HCT116 (cell line): ENCODE measurements at regions not wholly inside any gene's neighbourhood (a gene's known extent, or its start where the extent isn't known, plus 50 kb on each side); places are given as distances from the start of the nearest gene placed in this dataset.

ENCODE experiments used
- ATAC-seq: fragments of 200-7000 bp; cut with Tn5 transposase; 2 replicates; pipeline ENCODE4 v1.9.1; 2020; ENCODE audit warnings: mild to moderate bottlenecking, moderate library complexity
- BruUV-seq: library from RNA; stranded (reverse); fragments of 400-500 nt; replicated peaks from 2 replicates; lab custom pipeline; 2021; lab: Mats Ljungman, UMichigan
- CTCF ChIA-PET: fragments of 300-600 bp; sonication (Branson Sonifier 250); formaldehyde crosslinking; loops from one replicate; lab custom pipeline; 2021; ENCODE audit warnings: antibody characterized with exemption; lab: Charles Lee
- POLR2A ChIA-PET: fragments of 300-600, 350-600 bp; sonication (Branson Sonifier 250); formaldehyde crosslinking; loops from one replicate; lab custom pipeline; 2021; ENCODE audit warnings: antibody characterized with exemption; lab: Charles Lee
- RAD21 ChIA-PET, 2 experiments: fragments of 300-600 bp; sonication (Branson Sonifier 250); formaldehyde crosslinking; loops; one replicate each; lab custom pipeline; 2023; ENCODE audit warnings: low total read pairs in 2 of 2; ENCODE audit not compliant: uncharacterized antibody in 2 of 2, unreplicated experiment in 2 of 2, low non-redundant PET in 1 of 2; lab: Charles Lee
- DNase-seq: peaks from one replicate; pipeline ENCODE4 v3.0.0-alpha.2; 2010; ENCODE audit warnings: low read depth, low spot score
- H2AFZ ChIP-seq: fragments of 200-600 bp; shearing (Covaris generic), sonication (generic); 2 replicates; pipeline ENCODE4 v1.6.1; 2017; ENCODE audit warnings: low read depth, mixed run types, mixed read lengths, antibody characterized with exemption, low read length; ENCODE audit not compliant: poor library complexity, severe bottlenecking
- H3K27ac ChIP-seq: 2 replicates; pipeline ENCODE4 v1.5.1; 2012; ENCODE audit warnings: low read depth, low read length
- H3K27me3 ChIP-seq: fragments of 200-600 bp; sonication (generic); 2 replicates; pipeline ENCODE4 v1.6.1; 2016; ENCODE audit warnings: mixed run types, low read length, mixed read lengths; ENCODE audit not compliant: insufficient read depth
- H3K36me3 ChIP-seq, 2 experiments: fragments of 200-500 bp in 1 of 2; fragments of 200-600 bp in 1 of 2; sonication (Bioruptor generic) in 1 of 2; sonication (generic) in 1 of 2; 2 replicates each; pipeline versions ENCODE4 v1.5.1 to v1.6.1; 2014 to 2016; ENCODE audit warnings: low read length in 2 of 2, inconsistent platforms in 1 of 2, mixed read lengths in 1 of 2, mixed run types in 1 of 2; ENCODE audit not compliant: insufficient read depth in 2 of 2, control insufficient read depth in 1 of 2
- H3K4me1 ChIP-seq, 2 experiments: fragments of 200-600 bp in 1 of 2; sonication (generic) in 1 of 2; 2 replicates each; pipeline versions ENCODE4 v1.5.1 to v1.6.1; 2012 to 2017; ENCODE audit warnings: low read length in 2 of 2, inconsistent platforms in 1 of 2, mild to moderate bottlenecking in 1 of 2, mixed read lengths in 1 of 2, mixed run types in 1 of 2, moderate library complexity in 1 of 2; ENCODE audit not compliant: insufficient read depth in 2 of 2, control insufficient read depth in 1 of 2
- H3K4me2 ChIP-seq: fragments of 200-600 bp; sonication (generic); 2 replicates; pipeline ENCODE4 v1.6.1; 2017; ENCODE audit warnings: mixed run types, low read length, mixed read lengths
- H3K4me3 ChIP-seq, 2 experiments: fragments of 200-600 bp in 1 of 2; sonication (generic) in 1 of 2; replicated peaks in 1 of 2; 2 replicates each; pipeline ENCODE4 v1.5.1; 2011 to 2016; ENCODE audit warnings: low read length in 2 of 2, control low read depth in 1 of 2, low read depth in 1 of 2, mild to moderate bottlenecking in 1 of 2, mixed read lengths in 1 of 2, mixed run types in 1 of 2
- H3K79me2 ChIP-seq: fragments of 200-600 bp; sonication (generic); 2 replicates; pipeline ENCODE4 v1.6.1; 2017; ENCODE audit warnings: mild to moderate bottlenecking, mixed run types, low read length, moderate library complexity, mixed read lengths; ENCODE audit not compliant: insufficient read depth
- H3K9ac ChIP-seq: fragments of 200-600 bp; sonication (generic); 2 replicates; pipeline ENCODE4 v1.6.1; 2016; ENCODE audit warnings: low read length, mixed read lengths
- H3K9me2 ChIP-seq: fragments of 200-600 bp; sonication (generic), shearing (Covaris generic); 2 replicates; pipeline ENCODE4 v1.6.1; 2017; ENCODE audit warnings: mixed run types, mild to moderate bottlenecking, moderate library complexity; ENCODE audit not compliant: insufficient read depth
- H3K9me3 ChIP-seq, 2 experiments: fragments of 200-500 bp in 1 of 2; fragments of 200-600 bp in 1 of 2; sonication (Bioruptor generic) in 1 of 2; sonication (generic) in 1 of 2; 2 replicates each; pipeline ENCODE4 v1.6.1; 2014 to 2017; ENCODE audit warnings: low read length in 2 of 2, mixed read lengths in 2 of 2, inconsistent platforms in 1 of 2, low read depth in 1 of 2, mild to moderate bottlenecking in 1 of 2, mixed run types in 1 of 2, moderate library complexity in 1 of 2; ENCODE audit not compliant: control insufficient read depth in 1 of 2, insufficient read depth in 1 of 2
- H4K20me1 ChIP-seq: fragments of 200-600 bp; sonication (generic), shearing (Covaris generic); 2 replicates; pipeline ENCODE4 v1.6.1; 2017; ENCODE audit warnings: mixed run types, mild to moderate bottlenecking, moderate library complexity; ENCODE audit not compliant: insufficient read depth
- ATF3 ChIP-seq: IDR thresholded peaks from 2 replicates; pipeline ENCODE4 v1.6.1; 2012
- CBX3 ChIP-seq: IDR thresholded peaks from 2 replicates; pipeline ENCODE4 v1.6.1; 2012; ENCODE audit warnings: low read depth
- CEBPB ChIP-seq: IDR thresholded peaks from 2 replicates; pipeline ENCODE4 v1.6.1; 2012; ENCODE audit warnings: low read depth
- EGR1 ChIP-seq: IDR thresholded peaks from 2 replicates; pipeline ENCODE4 v1.6.1; 2012; ENCODE audit warnings: low read depth
- ELF1 ChIP-seq: IDR thresholded peaks from 2 replicates; pipeline ENCODE4 v1.6.1; 2012; ENCODE audit warnings: low read depth, borderline replicate concordance
- EZH2 ChIP-seq: fragments of 200-600 bp; sonication (generic); IDR thresholded peaks from 2 replicates; pipeline ENCODE4 v1.6.1; 2017; ENCODE audit warnings: antibody characterized with exemption, mixed run types
- EZH2phosphoT487 ChIP-seq: fragments of 200-600 bp; IDR thresholded peaks from 2 replicates; pipeline ENCODE4 v1.6.1; 2018; ENCODE audit warnings: antibody characterized with exemption, borderline replicate concordance
- FOSL1 ChIP-seq: IDR thresholded peaks from 2 replicates; pipeline ENCODE4 v1.6.1; 2012; ENCODE audit warnings: low read depth
- JUND ChIP-seq: IDR thresholded peaks from 2 replicates; pipeline ENCODE4 v1.6.1; 2012
- POLR2A ChIP-seq: IDR thresholded peaks from 2 replicates; pipeline ENCODE4 v1.7.0; 2011; ENCODE audit warnings: borderline replicate concordance; ENCODE audit not compliant: insufficient read depth, insufficient read length; ENCODE audit errors: extremely low read depth
- SIN3A ChIP-seq: IDR thresholded peaks from 2 replicates; pipeline ENCODE4 v1.6.1; 2012; ENCODE audit warnings: low read depth
- SP1 ChIP-seq: IDR thresholded peaks from 2 replicates; pipeline ENCODE4 v1.6.1; 2012; ENCODE audit warnings: low read depth
- SRF ChIP-seq: IDR thresholded peaks from 2 replicates; pipeline ENCODE4 v1.6.1; 2012; ENCODE audit warnings: low read depth
- TCF7L2 ChIP-seq: IDR thresholded peaks from 2 replicates; pipeline ENCODE4 v1.7.0; 2011; ENCODE audit warnings: borderline replicate concordance, inconsistent platforms; ENCODE audit not compliant: insufficient read depth, insufficient read length; ENCODE audit errors: extremely low read depth
- ZFX ChIP-seq: fragments of 450-650 bp; IDR thresholded peaks from 2 replicates; pipeline ENCODE4 v1.6.1; 2017
- intact Hi-C: fragments of 100-400 bp; cut with micrococcal nuclease; formaldehyde crosslinking; loops from 2 replicates; pipeline ENCODE4 v1.10.0; 2022
- TF ChIP-seq, protein P1 (sequence below), 3 experiments: fragments of 200-600 bp in 1 of 3; sonication (generic) in 1 of 3; IDR thresholded peaks in 2 of 3; conservative IDR thresholded peaks in 1 of 3; 2 replicates each; pipeline ENCODE4 v1.5.1; 2012 to 2017; ENCODE audit warnings: low read depth in 2 of 3, low read length in 2 of 3, antibody characterized with exemption in 1 of 3, borderline replicate concordance in 1 of 3, control low read depth in 1 of 3, mild to moderate bottlenecking in 1 of 3, mixed read lengths in 1 of 3, mixed run types in 1 of 3, moderate library complexity in 1 of 3; ENCODE audit not compliant: insufficient read depth in 1 of 3
- TF ChIP-seq, protein P2 (sequence below): IDR thresholded peaks from 2 replicates; pipeline ENCODE4 v1.6.1; 2011; ENCODE audit warnings: mild to moderate bottlenecking, low read length, moderate library complexity; ENCODE audit not compliant: insufficient replicate concordance; ENCODE audit errors: extremely low read depth

- intact Hi-C loops: no loop called here
- H3K9me2 ChIP-seq: no peaks in the 10 kb centered on the region
- TF ChIP-seq SRF: no peak
- TF ChIP-seq, all 23 proteins: peak for 0
- Histone ChIP-seq H3K27ac (no peak overlapping the region), H3K9me3 (no peaks in the 10 kb centered on the region), H3K36me3 (no peaks in the 10 kb centered on the region), H3K4me3 (no peak overlapping the region), H2AFZ (no peak overlapping the region), H3K4me2 (no peak overlapping the region), H3K4me1 (peaks cover 0 to 5% of the 10 kb centered on the region in 2 experiments; a peak in 1 of 4 replicates), H3K9ac (no peak overlapping the region), H4K20me1 (no peaks in the 10 kb centered on the region), H3K27me3 (no peaks in the 10 kb centered on the region), H3K79me2 (no peaks in the 10 kb centered on the region)
- BruUV-seq: no TSS peak
- ChIA-PET CTCF (no interaction called here), RAD21 (no interaction called here), POLR2A (no interaction called here)
- DNase-seq (no peak), ATAC-seq (no peak)
Measured at GRCh38 chr6:90388395-90388794, 91.8 kb upstream of the BACH2 start.

DNA sequence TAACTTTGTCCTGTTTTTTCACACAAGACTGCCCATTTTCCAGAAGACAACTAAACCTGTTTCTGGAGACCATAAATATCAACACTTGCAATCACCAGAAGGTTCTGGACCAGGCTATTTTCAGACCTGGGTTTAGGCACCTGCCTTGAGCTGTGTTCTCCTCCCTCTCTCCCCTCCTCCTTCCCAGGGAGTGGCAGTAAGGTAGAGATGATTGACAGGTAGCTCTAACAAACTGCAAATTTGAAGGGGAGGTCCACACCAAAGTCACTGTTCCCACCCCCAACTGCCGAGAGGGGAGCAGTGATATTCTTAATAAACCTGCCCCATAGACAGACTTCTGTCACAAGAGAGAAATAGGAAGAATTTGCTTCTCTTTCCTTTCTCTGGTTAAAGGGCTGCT lies 91.2 kb upstream of the BACH2 start:
- CTCF ChIA-PET: no interaction called here
- no peaks in the 10 kb centered on the region for H3K9me3 ChIP-seq
- no peaks in the 10 kb centered on the region for H3K9me2 ChIP-seq
- H3K36me3 ChIP-seq: no peaks in the 10 kb centered on the region
- H3K4me2 ChIP-seq: no peak overlapping the region
- intact Hi-C loops: no loop called here
- ATAC-seq: no peak
- RAD21 ChIA-PET: no interaction called here
- no peaks in the 10 kb centered on the region for H3K27me3 ChIP-seq
- no peak overlapping the region for H3K4me3 ChIP-seq
- POLR2A ChIA-PET: no interaction called here
- no peaks in the 10 kb centered on the region for H3K79me2 ChIP-seq
- H3K9ac ChIP-seq: no peak overlapping the region
- no peak overlapping the region for H3K27ac ChIP-seq
- no peak overlapping the region for H2AFZ ChIP-seq
- H4K20me1 ChIP-seq: no peaks in the 10 kb centered on the region
- no peaks in the 10 kb centered on the region for H3K4me1 ChIP-seq
- no peak for DNase-seq
- BruUV-seq: no TSS peak
- no peak for TF ChIP-seq POLR2A
- TF ChIP-seq ELF1: no peak
- no peak for TF ChIP-seq EZH2
- TF ChIP-seq, protein P1, sequence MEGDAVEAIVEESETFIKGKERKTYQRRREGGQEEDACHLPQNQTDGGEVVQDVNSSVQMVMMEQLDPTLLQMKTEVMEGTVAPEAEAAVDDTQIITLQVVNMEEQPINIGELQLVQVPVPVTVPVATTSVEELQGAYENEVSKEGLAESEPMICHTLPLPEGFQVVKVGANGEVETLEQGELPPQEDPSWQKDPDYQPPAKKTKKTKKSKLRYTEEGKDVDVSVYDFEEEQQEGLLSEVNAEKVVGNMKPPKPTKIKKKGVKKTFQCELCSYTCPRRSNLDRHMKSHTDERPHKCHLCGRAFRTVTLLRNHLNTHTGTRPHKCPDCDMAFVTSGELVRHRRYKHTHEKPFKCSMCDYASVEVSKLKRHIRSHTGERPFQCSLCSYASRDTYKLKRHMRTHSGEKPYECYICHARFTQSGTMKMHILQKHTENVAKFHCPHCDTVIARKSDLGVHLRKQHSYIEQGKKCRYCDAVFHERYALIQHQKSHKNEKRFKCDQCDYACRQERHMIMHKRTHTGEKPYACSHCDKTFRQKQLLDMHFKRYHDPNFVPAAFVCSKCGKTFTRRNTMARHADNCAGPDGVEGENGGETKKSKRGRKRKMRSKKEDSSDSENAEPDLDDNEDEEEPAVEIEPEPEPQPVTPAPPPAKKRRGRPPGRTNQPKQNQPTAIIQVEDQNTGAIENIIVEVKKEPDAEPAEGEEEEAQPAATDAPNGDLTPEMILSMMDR (IDR thresholded peaks at IDR 0.05 in 2 of 3, conservative IDR thresholded peaks at IDR 0.05 in 1 of 3; ENCODE audit: borderline replicate concordance in 1 of 3, insufficient read depth in 1 of 3, low read depth in 2 of 3, low read length in 2 of 3): no peak
- no peak for TF ChIP-seq CEBPB
- no peak for TF ChIP-seq CBX3
- no peak for TF ChIP-seq SP1
- TF ChIP-seq SIN3A: no peak
- TF ChIP-seq FOSL1: no peak
- TF ChIP-seq, protein P2, sequence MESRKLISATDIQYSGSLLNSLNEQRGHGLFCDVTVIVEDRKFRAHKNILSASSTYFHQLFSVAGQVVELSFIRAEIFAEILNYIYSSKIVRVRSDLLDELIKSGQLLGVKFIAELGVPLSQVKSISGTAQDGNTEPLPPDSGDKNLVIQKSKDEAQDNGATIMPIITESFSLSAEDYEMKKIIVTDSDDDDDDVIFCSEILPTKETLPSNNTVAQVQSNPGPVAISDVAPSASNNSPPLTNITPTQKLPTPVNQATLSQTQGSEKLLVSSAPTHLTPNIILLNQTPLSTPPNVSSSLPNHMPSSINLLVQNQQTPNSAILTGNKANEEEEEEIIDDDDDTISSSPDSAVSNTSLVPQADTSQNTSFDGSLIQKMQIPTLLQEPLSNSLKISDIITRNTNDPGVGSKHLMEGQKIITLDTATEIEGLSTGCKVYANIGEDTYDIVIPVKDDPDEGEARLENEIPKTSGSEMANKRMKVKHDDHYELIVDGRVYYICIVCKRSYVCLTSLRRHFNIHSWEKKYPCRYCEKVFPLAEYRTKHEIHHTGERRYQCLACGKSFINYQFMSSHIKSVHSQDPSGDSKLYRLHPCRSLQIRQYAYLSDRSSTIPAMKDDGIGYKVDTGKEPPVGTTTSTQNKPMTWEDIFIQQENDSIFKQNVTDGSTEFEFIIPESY: no peak
- no peak for TF ChIP-seq TCF7L2
- no peak for TF ChIP-seq ZFX
- no peak for TF ChIP-seq SRF
- TF ChIP-seq ATF3: no peak
- no peak for TF ChIP-seq EZH2phosphoT487
- no peak for TF ChIP-seq JUND
- no peak for TF ChIP-seq EGR1
